ENCODE measurements at regions not wholly inside any gene's neighbourhood (a gene's known extent, or its start where the extent isn't known, plus 50 kb on each side); places are given as distances from the start of the nearest gene placed in this dataset.

DNA sequence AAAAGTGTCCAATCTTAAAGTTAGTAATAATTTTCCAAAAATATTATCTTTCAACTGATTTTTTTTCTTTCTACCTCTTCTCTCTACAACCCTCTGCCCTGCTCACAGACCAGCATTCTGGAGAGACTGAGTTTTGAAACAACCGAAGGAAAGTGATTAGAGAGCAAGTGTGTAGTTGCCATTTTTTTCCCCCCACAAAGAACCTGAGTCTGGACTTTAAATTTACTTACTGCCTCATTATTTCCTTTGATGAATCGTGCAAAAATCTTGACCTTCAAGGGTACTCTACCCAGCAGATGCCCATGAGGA is 63.4 kb upstream of the NEUROD1 start:
- Histone ChIP-seq H3K9ac (ENCODE audit: insufficient read depth, low read length) (no peak overlapping the region), H3K4me2 (ENCODE audit: extremely low read depth, insufficient read depth, low read length) (no peak overlapping the region), H3K4me1 (ENCODE audit: control insufficient read depth, extremely low read depth, insufficient read depth, low read length) (peaks cover 7% of the 10 kb centered on the region), H3K36me3 (ENCODE audit: control insufficient read depth, insufficient read depth, low read length) (no peaks in the 10 kb centered on the region), H3K27ac (ENCODE audit: insufficient read depth, low read length) (no peak overlapping the region), H3K4me3 (replicated peaks in 1 of 4; ENCODE audit: control extremely low read depth in 1 of 4, insufficient read depth in 1 of 4, low read depth in 3 of 4, low read length in 4 of 4) (no peak overlapping the region), H2AFZ (ENCODE audit: low read length) (no peak overlapping the region), H3K27me3 (ENCODE audit: control insufficient read depth, insufficient read depth, low read length) (no peaks in the 10 kb centered on the region), H3K9me3 (ENCODE audit: control insufficient read depth, insufficient read depth, low read depth, low read length) (no peaks in the 10 kb centered on the region), H3K79me2 (ENCODE audit: control insufficient read depth, insufficient read depth, low read length) (no peaks in the 10 kb centered on the region), H4K20me1 (ENCODE audit: control insufficient read depth, extremely low read depth, insufficient read depth, low read length) (no peaks in the 10 kb centered on the region)
- no peak for DNase-seq (ENCODE audit: low read depth in 2 of 2)
- TF ChIP-seq CTCF (conservative IDR thresholded peaks at IDR 0.05 in 1 of 2, IDR thresholded peaks at IDR 0.05 in 1 of 2; ENCODE audit: low read depth in 1 of 2, low read length in 2 of 2), result no peak
- no peak for TF ChIP-seq EZH2 (IDR thresholded peaks at IDR 0.05; ENCODE audit: low read length, missing control alignments)

- Histone ChIP-seq H4K20me1 (ENCODE audit: control insufficient read depth, extremely low read depth, insufficient read depth, low read length) (no peaks in the 10 kb centered on the region), H3K27ac (ENCODE audit: insufficient read depth, low read length) (no peak overlapping the region), H3K79me2 (ENCODE audit: control insufficient read depth, insufficient read depth, low read length) (no peaks in the 10 kb centered on the region), H3K9me3 (ENCODE audit: control insufficient read depth, insufficient read depth, low read depth, low read length) (no peaks in the 10 kb centered on the region), H3K4me1 (ENCODE audit: control insufficient read depth, extremely low read depth, insufficient read depth, low read length) (peaks cover 7% of the 10 kb centered on the region), H3K4me3 (replicated peaks in 1 of 4; ENCODE audit: control extremely low read depth in 1 of 4, insufficient read depth in 1 of 4, low read depth in 3 of 4, low read length in 4 of 4) (no peak overlapping the region), H3K36me3 (ENCODE audit: control insufficient read depth, insufficient read depth, low read length) (no peaks in the 10 kb centered on the region), H3K9ac (ENCODE audit: insufficient read depth, low read length) (no peak overlapping the region), H2AFZ (ENCODE audit: low read length) (no peak overlapping the region), H3K4me2 (ENCODE audit: extremely low read depth, insufficient read depth, low read length) (no peak overlapping the region), H3K27me3 (ENCODE audit: control insufficient read depth, insufficient read depth, low read length) (no peaks in the 10 kb centered on the region)
- DNase-seq (ENCODE audit: low read depth in 2 of 2), result no peak
- TF ChIP-seq EZH2 (IDR thresholded peaks at IDR 0.05; ENCODE audit: low read length, missing control alignments) (no peak), CTCF (conservative IDR thresholded peaks at IDR 0.05 in 1 of 2, IDR thresholded peaks at IDR 0.05 in 1 of 2; ENCODE audit: low read depth in 1 of 2, low read length in 2 of 2) (no peak)
Observed at GRCh38 chr2:181745796-181746540, 65.7 kb upstream of the NEUROD1 start.

DNA sequence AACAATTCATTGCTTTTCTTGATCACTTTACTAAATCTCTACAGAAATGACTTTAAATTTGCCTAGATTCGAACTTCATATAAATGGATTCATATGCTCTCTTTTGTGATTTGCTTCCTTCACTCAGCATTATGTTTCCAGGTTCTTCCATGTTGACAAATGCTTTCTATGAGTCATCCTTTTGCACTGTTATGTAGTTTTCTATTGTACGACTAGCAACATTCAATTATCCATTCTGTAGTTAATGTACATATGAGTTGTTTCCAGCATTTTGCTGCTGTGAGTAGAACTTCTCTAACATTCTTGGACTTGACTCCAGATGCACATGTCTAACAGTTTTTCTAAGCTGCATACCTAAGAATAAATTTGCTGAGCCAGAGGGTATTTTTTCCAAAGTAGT is 66.5 kb upstream of the NEUROD1 start:
- H3K27me3 ChIP-seq (ENCODE audit: control insufficient read depth, insufficient read depth, low read length), result no peaks in the 10 kb centered on the region
- H3K4me2 ChIP-seq (ENCODE audit: extremely low read depth, insufficient read depth, low read length), result no peak overlapping the region

More for the DNA sequence above, 66.5 kb upstream of the NEUROD1 start:
- no peaks in the 10 kb centered on the region for H4K20me1 ChIP-seq (ENCODE audit: control insufficient read depth, extremely low read depth, insufficient read depth, low read length)
- no peak overlapping the region for H3K27ac ChIP-seq (ENCODE audit: insufficient read depth, low read length)
- H3K9ac ChIP-seq (ENCODE audit: insufficient read depth, low read length), result no peak overlapping the region
- no peak overlapping the region for H2AFZ ChIP-seq (ENCODE audit: low read length)
- peaks cover 5% of the 10 kb centered on the region for H3K4me1 ChIP-seq (ENCODE audit: control insufficient read depth, extremely low read depth, insufficient read depth, low read length)
- H3K9me3 ChIP-seq (ENCODE audit: control insufficient read depth, insufficient read depth, low read depth, low read length), result no peaks in the 10 kb centered on the region
- no peaks in the 10 kb centered on the region for H3K36me3 ChIP-seq (ENCODE audit: control insufficient read depth, insufficient read depth, low read length)
- H3K4me3 ChIP-seq (replicated peaks in 1 of 4; ENCODE audit: control extremely low read depth in 1 of 4, insufficient read depth in 1 of 4, low read depth in 3 of 4, low read length in 4 of 4), result no peak overlapping the region
- H3K79me2 ChIP-seq (ENCODE audit: control insufficient read depth, insufficient read depth, low read length), result no peaks in the 10 kb centered on the region
- DNase-seq (ENCODE audit: low read depth in 2 of 2), result no peak
- TF ChIP-seq EZH2 (IDR thresholded peaks at IDR 0.05; ENCODE audit: low read length, missing control alignments) (no peak), CTCF (conservative IDR thresholded peaks at IDR 0.05 in 1 of 2, IDR thresholded peaks at IDR 0.05 in 1 of 2; ENCODE audit: low read depth in 1 of 2, low read length in 2 of 2) (no peak)

All from fibroblast of lung (primary cell).